Hepatocyte (in vitro differentiated cells): ENCODE measurements at regions not wholly inside any gene's neighbourhood (a gene's known extent, or its start where the extent isn't known, plus 50 kb on each side); places are given as distances from the start of the nearest gene placed in this dataset.

Experiments used
- DNase-seq: peaks from one replicate; pipeline ENCODE4 v3.0.0-alpha.2; 2016; ENCODE audit warnings: low spot score
- H2AFZ ChIP-seq: fragments of 200-600 bp; sonication (generic); 2 replicates; pipeline ENCODE4 v1.6.0; 2016; ENCODE audit warnings: antibody characterized with exemption, mild to moderate bottlenecking
- H3K27ac ChIP-seq: fragments of 200-600 bp; sonication (generic); 2 replicates; pipeline ENCODE4 v1.5.1; 2016; ENCODE audit warnings: mild to moderate bottlenecking
- H3K27me3 ChIP-seq: fragments of 200-600 bp; sonication (generic); 2 replicates; pipeline ENCODE4 v1.6.1; 2016
- H3K36me3 ChIP-seq: fragments of 200-600 bp; sonication (generic); replicated peaks from 2 replicates; pipeline ENCODE4 v1.5.1; 2016; ENCODE audit warnings: low read depth; ENCODE audit not compliant: insufficient read depth
- H3K4me1 ChIP-seq: fragments of 200-600 bp; sonication (generic); 2 replicates; pipeline ENCODE4 v1.5.1; 2016; ENCODE audit warnings: mild to moderate bottlenecking, moderate library complexity; ENCODE audit not compliant: insufficient read depth
- H3K4me2 ChIP-seq: fragments of 200-600 bp; sonication (generic); 2 replicates; pipeline ENCODE4 v1.6.0; 2016
- H3K4me3 ChIP-seq: fragments of 200-600 bp; sonication (generic); 2 replicates; pipeline ENCODE4 v1.5.1; 2016; ENCODE audit warnings: mild to moderate bottlenecking
- H3K79me2 ChIP-seq: fragments of 200-600 bp; sonication (generic); 2 replicates; pipeline ENCODE4 v1.6.0; 2017; ENCODE audit warnings: mild to moderate bottlenecking
- H3K9me2 ChIP-seq: fragments of 200-600 bp; sonication (generic); replicated peaks from 2 replicates; pipeline ENCODE4 v1.6.0; 2017; ENCODE audit warnings: mild to moderate bottlenecking; ENCODE audit not compliant: insufficient read depth
- H3K9me3 ChIP-seq: fragments of 200-600 bp; sonication (generic); 2 replicates; pipeline ENCODE4 v1.5.1; 2016; ENCODE audit warnings: low read depth, mild to moderate bottlenecking
- H4K20me1 ChIP-seq: fragments of 200-600 bp; sonication (generic); 2 replicates; pipeline ENCODE4 v1.6.0; 2016; ENCODE audit warnings: mild to moderate bottlenecking; ENCODE audit not compliant: insufficient read depth, poor library complexity, severe bottlenecking
- EZH2 ChIP-seq: fragments of 200-600 bp; sonication (generic); IDR thresholded peaks from 2 replicates; pipeline ENCODE4 v1.6.1; 2016; ENCODE audit warnings: antibody characterized with exemption, mild to moderate bottlenecking, borderline replicate concordance
- EZH2phosphoT487 ChIP-seq: fragments of 200-600 bp; sonication (generic); IDR thresholded peaks from one replicate; pipeline ENCODE4 v1.6.1; 2018; ENCODE audit warnings: antibody characterized with exemption, mild to moderate bottlenecking, low read depth, moderate library complexity; ENCODE audit not compliant: unreplicated experiment, severe bottlenecking
- WGBS: methylation state at CpG from one replicate; pipeline ENCODE4 v1.1.6; 2016; ENCODE audit warnings: low lambda C conversion rate; ENCODE audit errors: missing lambda C conversion rate; 5-methylcytosine and 5-hydroxymethylcytosine counted together
- TF ChIP-seq, protein P1 (sequence below): fragments of 200-600 bp; sonication (generic); IDR thresholded peaks from 2 replicates; pipeline ENCODE4 v1.5.1; 2016; ENCODE audit warnings: antibody characterized with exemption, mild to moderate bottlenecking; ENCODE audit not compliant: poor library complexity

DNA sequence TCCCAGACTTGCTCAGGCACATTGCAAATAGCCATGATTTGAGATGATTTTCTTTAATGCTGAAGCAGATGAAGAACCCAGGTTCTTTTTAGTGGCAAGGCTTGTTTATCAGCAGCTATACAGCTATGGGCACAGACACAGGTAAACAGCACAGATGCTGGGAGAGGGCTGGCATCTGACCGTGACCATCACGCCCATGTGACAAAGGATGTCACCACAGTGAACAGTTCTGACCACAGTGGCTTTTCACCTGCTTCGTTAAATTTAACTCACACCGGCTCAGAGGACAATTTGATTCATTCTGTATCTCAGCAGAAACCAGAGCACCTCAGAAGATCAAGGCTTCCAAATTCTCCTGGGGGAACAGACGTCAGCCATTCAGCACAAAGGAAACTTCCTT lies 142.6 kb downstream of the CDH26 start:
- DNase-seq, result no peak
- Histone ChIP-seq H3K9me3 (no peaks in the 10 kb centered on the region), H3K4me3 (no peak overlapping the region), H3K27me3 (no peaks in the 10 kb centered on the region), H4K20me1 (no peaks in the 10 kb centered on the region), H3K79me2 (no peaks in the 10 kb centered on the region), H3K9me2 (no peaks in the 10 kb centered on the region), H3K4me1 (no peaks in the 10 kb centered on the region), H3K36me3 (no peaks in the 10 kb centered on the region), H3K4me2 (no peak overlapping the region), H3K27ac (no peak overlapping the region), H2AFZ (no peak overlapping the region)
- 71% methylated on average over 5 of the region's 5 CpGs for WGBS
- no peak for TF ChIP-seq EZH2
- TF ChIP-seq EZH2phosphoT487, result no peak
- TF ChIP-seq, protein P1, sequence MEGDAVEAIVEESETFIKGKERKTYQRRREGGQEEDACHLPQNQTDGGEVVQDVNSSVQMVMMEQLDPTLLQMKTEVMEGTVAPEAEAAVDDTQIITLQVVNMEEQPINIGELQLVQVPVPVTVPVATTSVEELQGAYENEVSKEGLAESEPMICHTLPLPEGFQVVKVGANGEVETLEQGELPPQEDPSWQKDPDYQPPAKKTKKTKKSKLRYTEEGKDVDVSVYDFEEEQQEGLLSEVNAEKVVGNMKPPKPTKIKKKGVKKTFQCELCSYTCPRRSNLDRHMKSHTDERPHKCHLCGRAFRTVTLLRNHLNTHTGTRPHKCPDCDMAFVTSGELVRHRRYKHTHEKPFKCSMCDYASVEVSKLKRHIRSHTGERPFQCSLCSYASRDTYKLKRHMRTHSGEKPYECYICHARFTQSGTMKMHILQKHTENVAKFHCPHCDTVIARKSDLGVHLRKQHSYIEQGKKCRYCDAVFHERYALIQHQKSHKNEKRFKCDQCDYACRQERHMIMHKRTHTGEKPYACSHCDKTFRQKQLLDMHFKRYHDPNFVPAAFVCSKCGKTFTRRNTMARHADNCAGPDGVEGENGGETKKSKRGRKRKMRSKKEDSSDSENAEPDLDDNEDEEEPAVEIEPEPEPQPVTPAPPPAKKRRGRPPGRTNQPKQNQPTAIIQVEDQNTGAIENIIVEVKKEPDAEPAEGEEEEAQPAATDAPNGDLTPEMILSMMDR, result no peak

DNA sequence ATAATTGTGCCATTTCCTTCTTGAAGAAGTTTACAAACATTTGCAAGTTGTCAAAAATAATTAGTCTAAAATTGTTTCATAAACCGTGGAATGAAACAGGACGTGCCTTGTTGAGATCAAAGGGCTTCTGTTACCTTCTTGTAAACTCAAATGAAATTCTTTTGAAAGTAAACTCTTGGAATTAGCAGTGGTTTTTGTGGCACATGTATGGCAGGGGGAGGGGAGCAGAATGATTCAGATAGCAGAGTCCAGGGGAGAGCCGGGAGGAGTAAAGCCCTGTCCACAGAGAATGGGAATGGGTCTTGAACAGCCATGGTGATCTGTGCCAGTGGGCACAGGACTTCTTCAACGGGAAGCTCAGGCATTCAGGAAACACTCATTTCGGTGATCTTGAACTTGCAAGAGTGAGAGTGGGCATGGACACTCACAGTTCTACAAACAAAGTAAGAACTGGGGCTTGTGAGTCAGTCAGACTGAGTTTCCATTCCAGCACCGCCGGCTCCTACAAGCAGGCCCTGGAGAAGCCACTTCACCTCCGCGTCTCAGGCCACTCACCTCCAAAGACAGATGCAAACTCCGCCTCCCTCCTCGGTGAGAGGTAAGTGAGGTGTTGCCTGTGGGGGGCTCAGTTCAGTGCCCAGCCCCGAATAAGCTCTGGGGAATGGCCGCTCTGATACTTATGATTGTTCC lies 143.1 kb downstream of the CDH26 start:
- WGBS, result 70% methylated on average over 13 of the region's 13 CpGs
- H3K27ac ChIP-seq, result no peak overlapping the region
- H3K36me3 ChIP-seq, result no peaks in the 10 kb centered on the region
- no peak overlapping the region for H3K4me2 ChIP-seq
- no peaks in the 10 kb centered on the region for H3K27me3 ChIP-seq
- no peaks in the 10 kb centered on the region for H4K20me1 ChIP-seq
- no peaks in the 10 kb centered on the region for H3K9me3 ChIP-seq
- no peak overlapping the region for H2AFZ ChIP-seq
- H3K9me2 ChIP-seq, result no peaks in the 10 kb centered on the region
- H3K79me2 ChIP-seq, result no peaks in the 10 kb centered on the region
- H3K4me3 ChIP-seq, result no peak overlapping the region
- no peak for TF ChIP-seq EZH2phosphoT487
- no peak for TF ChIP-seq EZH2
- TF ChIP-seq, protein P1, result no peak
- DNase-seq, result no peak
- H3K4me1 ChIP-seq, result no peaks in the 10 kb centered on the region

DNA sequence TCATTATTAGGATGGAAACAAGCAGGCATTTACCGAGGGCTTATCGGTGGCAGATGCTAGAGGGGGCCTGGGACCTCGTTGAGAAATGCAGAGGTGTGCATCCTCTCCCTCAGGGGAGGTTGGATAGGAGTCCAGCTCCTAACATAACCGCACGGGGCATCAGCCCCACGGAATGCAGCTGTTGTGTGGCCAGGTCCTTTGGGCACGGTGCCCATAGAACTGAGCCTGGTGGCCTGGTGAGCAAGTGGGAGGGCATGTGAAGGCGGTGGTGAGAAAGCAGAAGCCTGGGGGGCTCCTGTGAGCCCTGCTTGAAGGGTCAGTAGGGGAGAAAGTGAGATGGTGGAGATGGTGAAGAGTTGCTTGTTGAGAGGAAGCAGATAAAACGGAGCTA lies 143.7 kb downstream of the CDH26 start:
- Histone ChIP-seq H3K9me3 (no peaks in the 10 kb centered on the region), H3K27ac (no peak overlapping the region), H3K9me2 (no peaks in the 10 kb centered on the region), H3K27me3 (no peaks in the 10 kb centered on the region), H3K4me1 (no peaks in the 10 kb centered on the region), H3K36me3 (no peaks in the 10 kb centered on the region), H3K4me2 (no peak overlapping the region), H3K79me2 (no peaks in the 10 kb centered on the region), H3K4me3 (no peak overlapping the region), H2AFZ (no peak overlapping the region), H4K20me1 (no peaks in the 10 kb centered on the region)
- TF ChIP-seq EZH2, result no peak
- no peak for TF ChIP-seq EZH2phosphoT487
- TF ChIP-seq, protein P1, result no peak
- WGBS, result 89% methylated on average over 9 of the region's 9 CpGs
- no peak for DNase-seq
